GM12878 (cell line): ENCODE measurements at regions not wholly inside any gene's neighbourhood (a gene's known extent, or its start where the extent isn't known, plus 50 kb on each side); places are given as distances from the start of the nearest gene placed in this dataset.

Experiments
- ATAC-seq: fragments of 200-7000 bp; cut with Tn5 transposase; 3 replicates; pipeline ENCODE4 v1.9.1; 2020; ENCODE audit warnings: mild to moderate bottlenecking, moderate library complexity
- BruUV-seq: library from RNA; stranded (reverse); fragments of 400-500 nt; replicated peaks from 2 replicates; lab custom pipeline; 2021; lab: Mats Ljungman, UMichigan
- CTCF ChIA-PET: fragments of 300-600 bp; sonication (Branson Sonifier 250); formaldehyde crosslinking; extraction: SDS; loops from one replicate; lab custom pipeline; 2021; ENCODE audit warnings: inconsistent platforms; lab: Yijun Ruan, JAX
- POLR2A ChIA-PET: fragments of 350-600 bp; formaldehyde crosslinking; extraction: SDS; loops from one replicate; lab custom pipeline; 2021; ENCODE audit warnings: inconsistent platforms; lab: Charles Lee
- RAD21 ChIA-PET: fragments of 300-600 bp; sonication (Branson Sonifier 250); formaldehyde crosslinking; loops from one replicate; lab custom pipeline; 2023; ENCODE audit warnings: antibody characterized with exemption; ENCODE audit not compliant: unreplicated experiment; lab: Charles Lee
- SMC1A ChIA-PET: fragments of 300-600 bp; sonication (Branson Sonifier 250); formaldehyde crosslinking; loops from one replicate; lab custom pipeline; 2023; ENCODE audit not compliant: unreplicated experiment, uncharacterized antibody; lab: Charles Lee
- DNase-seq: peaks from one replicate; pipeline ENCODE4 v3.0.0-alpha.2; 2011; ENCODE audit warnings: low read depth, low spot score
- FAIRE-seq: peaks from 3 replicates; lab custom pipeline; 2011; peaks lifted over from hg19 to GRCh38; lab: Jason Lieb, UNC
- H2AFZ ChIP-seq: 2 replicates; pipeline ENCODE4 v1.6.0; 2011; ENCODE audit warnings: low read depth, low read length, control low read depth; ENCODE audit not compliant: control insufficient read depth
- H3K27ac ChIP-seq: 2 replicates; pipeline ENCODE4 v1.5.1; 2011; ENCODE audit warnings: control low read depth; ENCODE audit not compliant: control insufficient read depth, insufficient read depth
- H3K27me3 ChIP-seq, 2 experiments: replicated peaks in 1 of 2; 2 replicates each; pipeline versions ENCODE4 v1.6.0 to v1.6.1; 2011; ENCODE audit warnings: low read length in 1 of 2; ENCODE audit not compliant: control insufficient read depth in 2 of 2, insufficient read depth in 2 of 2
- H3K36me3 ChIP-seq, 2 experiments: 2 replicates each; pipeline ENCODE4 v1.5.1; 2011; ENCODE audit warnings: low read length in 1 of 2; ENCODE audit not compliant: control insufficient read depth in 2 of 2, insufficient read depth in 2 of 2
- H3K4me1 ChIP-seq: 2 replicates; pipeline ENCODE4 v1.6.1; 2011; ENCODE audit warnings: mild to moderate bottlenecking, low read length, moderate library complexity, mixed read lengths; ENCODE audit not compliant: control insufficient read depth, insufficient read depth
- H3K4me2 ChIP-seq: 2 replicates; pipeline ENCODE4 v1.6.0; 2011; ENCODE audit warnings: control low read depth; ENCODE audit not compliant: control insufficient read depth, insufficient read depth
- H3K4me3 ChIP-seq: fragments of 200-600 bp; sonication (generic); 2 replicates; pipeline ENCODE4 v1.5.1; 2016
- H3K79me2 ChIP-seq: 2 replicates; pipeline ENCODE4 v1.6.0; 2011; ENCODE audit warnings: low read length; ENCODE audit not compliant: control insufficient read depth, insufficient read depth
- H3K9ac ChIP-seq: 2 replicates; pipeline ENCODE4 v1.8.0; 2011; ENCODE audit warnings: low read length, control low read depth, mixed read lengths; ENCODE audit not compliant: control insufficient read depth, insufficient read depth
- H3K9me3 ChIP-seq: replicated peaks from 3 replicates; pipeline ENCODE4 v1.5.1; 2011; ENCODE audit warnings: mild to moderate bottlenecking, low read length; ENCODE audit not compliant: control insufficient read depth, insufficient read depth
- H4K20me1 ChIP-seq: 2 replicates; pipeline ENCODE4 v1.6.0; 2011; ENCODE audit not compliant: control insufficient read depth, insufficient read depth
- CBX3 ChIP-seq: fragments of 200-600 bp; sonication (generic); IDR thresholded peaks from 2 replicates; pipeline ENCODE4 v1.6.1; 2016; ENCODE audit warnings: low read depth, borderline replicate concordance
- CHD2 ChIP-seq: IDR thresholded peaks from 2 replicates; pipeline ENCODE4 v1.6.1; 2011; ENCODE audit warnings: low read depth, low read length, improper control_type of control experiment, borderline replicate concordance
- KAT2A ChIP-seq: conservative IDR thresholded peaks from 2 replicates; pipeline ENCODE4 v1.6.1; 2011; ENCODE audit warnings: low read depth, low read length; ENCODE audit not compliant: control insufficient read depth
- MEF2B ChIP-seq: fragments of 450-650 bp; IDR thresholded peaks from 2 replicates; pipeline ENCODE4 v1.6.1; 2018; ENCODE audit warnings: mild to moderate bottlenecking, moderate library complexity; ENCODE audit not compliant: partially characterized antibody, poor library complexity, severe bottlenecking
- MLLT1 ChIP-seq: fragments of 450-650 bp; IDR thresholded peaks from 2 replicates; pipeline ENCODE4 v1.6.1; 2016; ENCODE audit warnings: mild to moderate bottlenecking
- PAX5 ChIP-seq: IDR thresholded peaks from 2 replicates; pipeline ENCODE4 v1.6.1; 2011; ENCODE audit warnings: low read depth, low read length, borderline replicate concordance
- POLR2AphosphoS5 ChIP-seq: IDR thresholded peaks from 2 replicates; pipeline ENCODE4 v1.6.1; 2011; ENCODE audit warnings: mild to moderate bottlenecking, low read length, inconsistent platforms
- POU2F2 ChIP-seq: IDR thresholded peaks from 3 replicates; pipeline ENCODE4 v1.6.1; 2011; ENCODE audit warnings: low read depth, mild to moderate bottlenecking, low read length, borderline replicate concordance
- RB1 ChIP-seq: fragments of 450-650 bp; formaldehyde crosslinking; IDR thresholded peaks from 2 replicates; pipeline ENCODE4 v1.6.1; 2017; ENCODE audit warnings: mild to moderate bottlenecking, borderline replicate concordance
- RBBP5 ChIP-seq: fragments of 200-600 bp; sonication (generic); conservative IDR thresholded peaks from 2 replicates; pipeline ENCODE4 v1.6.1; 2016
- SMAD1 ChIP-seq: fragments of 450-650 bp; IDR thresholded peaks from 2 replicates; pipeline ENCODE4 v1.6.1; 2018; ENCODE audit warnings: mild to moderate bottlenecking, low read depth; ENCODE audit not compliant: partially characterized antibody
- STAT3 ChIP-seq: IDR thresholded peaks from 2 replicates; pipeline ENCODE4 v1.6.1; 2011; ENCODE audit warnings: low read depth, low read length, improper control_type of control experiment
- WGBS: methylation state at CpG from one replicate; pipeline ENCODE4 v1.1.6; 2016; ENCODE audit warnings: low lambda C conversion rate; ENCODE audit not compliant: insufficient replicate concordance, insufficient coverage; ENCODE audit errors: missing lambda C conversion rate; 5-methylcytosine and 5-hydroxymethylcytosine counted together
- in situ Hi-C: fragments of 300-500 bp; cut with MboI; formaldehyde crosslinking; loops from 9 replicates; pipeline ENCODE4 v1.14.3; 2018; ENCODE audit warnings: mixed read lengths
- intact Hi-C: fragments of 100-400 bp; cut with micrococcal nuclease; formaldehyde crosslinking; loops from one replicate; pipeline ENCODE4 v1.14.2; 2022; ENCODE audit not compliant: unreplicated experiment
- TF ChIP-seq, protein P1 (sequence below): fragments of 450-650 bp; IDR thresholded peaks from 2 replicates; pipeline ENCODE4 v1.6.1; 2018; ENCODE audit warnings: mild to moderate bottlenecking, low read depth, moderate library complexity; ENCODE audit not compliant: partially characterized antibody
- TF ChIP-seq, protein P2 (sequence below): fragments of 450-650 bp; IDR thresholded peaks from 2 replicates; pipeline ENCODE4 v1.6.1; 2016; ENCODE audit warnings: mild to moderate bottlenecking
- TF ChIP-seq, protein P3 (sequence below): IDR thresholded peaks from 2 replicates; pipeline ENCODE4 v1.6.1; 2011; ENCODE audit warnings: borderline replicate concordance, low read depth, mild to moderate bottlenecking, moderate library complexity, mixed read lengths, low read length; ENCODE audit not compliant: insufficient read depth; ENCODE audit errors: extremely low read length
- TF ChIP-seq, protein P4 (sequence below), 3 experiments: IDR thresholded peaks in 2 of 3; conservative IDR thresholded peaks in 1 of 3; 2 replicates each; pipeline ENCODE4 v1.5.1; 2011; ENCODE audit warnings: low read depth in 3 of 3, low read length in 3 of 3, mild to moderate bottlenecking in 3 of 3, control low read depth in 2 of 3, moderate library complexity in 2 of 3, inconsistent platforms in 1 of 3, mixed read lengths in 1 of 3; ENCODE audit not compliant: control insufficient read depth in 2 of 3, insufficient read depth in 1 of 3; ENCODE audit errors: extremely low read depth in 1 of 3

- TF ChIP-seq RB1: no peak
- TF ChIP-seq CHD2: no peak
- TF ChIP-seq PAX5: no peak
- TF ChIP-seq, protein P1, sequence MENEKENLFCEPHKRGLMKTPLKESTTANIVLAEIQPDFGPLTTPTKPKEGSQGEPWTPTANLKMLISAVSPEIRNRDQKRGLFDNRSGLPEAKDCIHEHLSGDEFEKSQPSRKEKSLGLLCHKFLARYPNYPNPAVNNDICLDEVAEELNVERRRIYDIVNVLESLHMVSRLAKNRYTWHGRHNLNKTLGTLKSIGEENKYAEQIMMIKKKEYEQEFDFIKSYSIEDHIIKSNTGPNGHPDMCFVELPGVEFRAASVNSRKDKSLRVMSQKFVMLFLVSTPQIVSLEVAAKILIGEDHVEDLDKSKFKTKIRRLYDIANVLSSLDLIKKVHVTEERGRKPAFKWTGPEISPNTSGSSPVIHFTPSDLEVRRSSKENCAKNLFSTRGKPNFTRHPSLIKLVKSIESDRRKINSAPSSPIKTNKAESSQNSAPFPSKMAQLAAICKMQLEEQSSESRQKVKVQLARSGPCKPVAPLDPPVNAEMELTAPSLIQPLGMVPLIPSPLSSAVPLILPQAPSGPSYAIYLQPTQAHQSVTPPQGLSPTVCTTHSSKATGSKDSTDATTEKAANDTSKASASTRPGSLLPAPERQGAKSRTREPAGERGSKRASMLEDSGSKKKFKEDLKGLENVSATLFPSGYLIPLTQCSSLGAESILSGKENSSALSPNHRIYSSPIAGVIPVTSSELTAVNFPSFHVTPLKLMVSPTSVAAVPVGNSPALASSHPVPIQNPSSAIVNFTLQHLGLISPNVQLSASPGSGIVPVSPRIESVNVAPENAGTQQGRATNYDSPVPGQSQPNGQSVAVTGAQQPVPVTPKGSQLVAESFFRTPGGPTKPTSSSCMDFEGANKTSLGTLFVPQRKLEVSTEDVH: no peak
- TF ChIP-seq SMAD1: no peak
- no peak for TF ChIP-seq CBX3
- TF ChIP-seq MLLT1: no peak
Measured at GRCh38 chr13:76586842-76587241, 299.4 kb downstream of the KCTD12 start (continued).

- BruUV-seq: no TSS peak
- H3K4me3 ChIP-seq: no peak overlapping the region
- no peak overlapping the region for H3K9ac ChIP-seq
- no peak overlapping the region for H3K27ac ChIP-seq
- ChIA-PET CTCF (no interaction called here), POLR2A (no interaction called here), SMC1A (no interaction called here), RAD21 (no interaction called here)
- no peak for ATAC-seq
- H4K20me1 ChIP-seq: no peaks in the 10 kb centered on the region
- WGBS: 22% methylated on average over 4 of the region's 4 CpGs
- H3K9me3 ChIP-seq: no peaks in the 10 kb centered on the region; the same call in 2 of the 3 replicates
- intact Hi-C loops (no loop called here), in situ Hi-C loops (no loop called here)
- no peak for FAIRE-seq
- no peak overlapping the region for H2AFZ ChIP-seq
- H3K27me3 ChIP-seq: no peaks in the 10 kb centered on the region
- H3K4me2 ChIP-seq: no peak overlapping the region
- no peaks in the 10 kb centered on the region for H3K36me3 ChIP-seq
- no peaks in the 10 kb centered on the region for H3K79me2 ChIP-seq
- no peak for DNase-seq
- H3K4me1 ChIP-seq: no peaks in the 10 kb centered on the region
- TF ChIP-seq RBBP5 (no peak), POU2F2 (no peak), POLR2AphosphoS5 (no peak), MEF2B (no peak), KAT2A (no peak), STAT3 (no peak)
- TF ChIP-seq, protein P2, sequence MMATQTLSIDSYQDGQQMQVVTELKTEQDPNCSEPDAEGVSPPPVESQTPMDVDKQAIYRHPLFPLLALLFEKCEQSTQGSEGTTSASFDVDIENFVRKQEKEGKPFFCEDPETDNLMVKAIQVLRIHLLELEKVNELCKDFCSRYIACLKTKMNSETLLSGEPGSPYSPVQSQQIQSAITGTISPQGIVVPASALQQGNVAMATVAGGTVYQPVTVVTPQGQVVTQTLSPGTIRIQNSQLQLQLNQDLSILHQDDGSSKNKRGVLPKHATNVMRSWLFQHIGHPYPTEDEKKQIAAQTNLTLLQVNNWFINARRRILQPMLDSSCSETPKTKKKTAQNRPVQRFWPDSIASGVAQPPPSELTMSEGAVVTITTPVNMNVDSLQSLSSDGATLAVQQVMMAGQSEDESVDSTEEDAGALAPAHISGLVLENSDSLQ: no peak
- TF ChIP-seq, protein P3, sequence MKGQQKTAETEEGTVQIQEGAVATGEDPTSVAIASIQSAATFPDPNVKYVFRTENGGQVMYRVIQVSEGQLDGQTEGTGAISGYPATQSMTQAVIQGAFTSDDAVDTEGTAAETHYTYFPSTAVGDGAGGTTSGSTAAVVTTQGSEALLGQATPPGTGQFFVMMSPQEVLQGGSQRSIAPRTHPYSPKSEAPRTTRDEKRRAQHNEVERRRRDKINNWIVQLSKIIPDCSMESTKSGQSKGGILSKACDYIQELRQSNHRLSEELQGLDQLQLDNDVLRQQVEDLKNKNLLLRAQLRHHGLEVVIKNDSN: no peak
- TF ChIP-seq, protein P4, sequence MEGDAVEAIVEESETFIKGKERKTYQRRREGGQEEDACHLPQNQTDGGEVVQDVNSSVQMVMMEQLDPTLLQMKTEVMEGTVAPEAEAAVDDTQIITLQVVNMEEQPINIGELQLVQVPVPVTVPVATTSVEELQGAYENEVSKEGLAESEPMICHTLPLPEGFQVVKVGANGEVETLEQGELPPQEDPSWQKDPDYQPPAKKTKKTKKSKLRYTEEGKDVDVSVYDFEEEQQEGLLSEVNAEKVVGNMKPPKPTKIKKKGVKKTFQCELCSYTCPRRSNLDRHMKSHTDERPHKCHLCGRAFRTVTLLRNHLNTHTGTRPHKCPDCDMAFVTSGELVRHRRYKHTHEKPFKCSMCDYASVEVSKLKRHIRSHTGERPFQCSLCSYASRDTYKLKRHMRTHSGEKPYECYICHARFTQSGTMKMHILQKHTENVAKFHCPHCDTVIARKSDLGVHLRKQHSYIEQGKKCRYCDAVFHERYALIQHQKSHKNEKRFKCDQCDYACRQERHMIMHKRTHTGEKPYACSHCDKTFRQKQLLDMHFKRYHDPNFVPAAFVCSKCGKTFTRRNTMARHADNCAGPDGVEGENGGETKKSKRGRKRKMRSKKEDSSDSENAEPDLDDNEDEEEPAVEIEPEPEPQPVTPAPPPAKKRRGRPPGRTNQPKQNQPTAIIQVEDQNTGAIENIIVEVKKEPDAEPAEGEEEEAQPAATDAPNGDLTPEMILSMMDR (IDR thresholded peaks at IDR 0.05 in 2 of 3, conservative IDR thresholded peaks at IDR 0.05 in 1 of 3; ENCODE audit: control insufficient read depth in 2 of 3, extremely low read depth in 1 of 3, insufficient read depth in 1 of 3, low read depth in 3 of 3, low read length in 3 of 3): no peak
Measured at GRCh38 chr13:76579701-76580100, 306.5 kb downstream of the KCTD12 start.
